Type B pancreatic cell (in vitro differentiated cells): ENCODE measurements at regions not wholly inside any gene's neighbourhood (a gene's known extent, or its start where the extent isn't known, plus 50 kb on each side); places are given as distances from the start of the nearest gene placed in this dataset.

Experiments used
- DNase-seq: peaks from one replicate; pipeline ENCODE4 v3.0.0; 2021; ENCODE audit warnings: mixed read lengths; ENCODE audit not compliant: unreplicated experiment; ENCODE audit errors: extremely low spot score
- H3K27ac Mint-ChIP-seq: 2 replicates; pipeline ENCODE4 v1.8.0; 2021; ENCODE audit warnings: mild to moderate bottlenecking, mixed read lengths
- H3K27me3 Mint-ChIP-seq: 2 replicates; pipeline ENCODE4 v1.8.0; 2021; ENCODE audit warnings: mixed read lengths
- H3K36me3 Mint-ChIP-seq: 2 replicates; pipeline ENCODE4 v1.8.0; 2021; ENCODE audit warnings: mixed read lengths
- H3K4me1 Mint-ChIP-seq: one replicate; pipeline ENCODE4 v1.8.0; 2021; ENCODE audit warnings: mixed read lengths; ENCODE audit not compliant: unreplicated experiment
- H3K4me3 Mint-ChIP-seq: 2 replicates; pipeline ENCODE4 v1.8.0; 2021; ENCODE audit warnings: mild to moderate bottlenecking, mixed read lengths
- H3K9me3 Mint-ChIP-seq: 2 replicates; pipeline ENCODE4 v1.8.0; 2021; ENCODE audit warnings: mixed read lengths
- CTCF ChIP-seq: fragments of 200-600 bp; sonication (generic); conservative IDR thresholded peaks from 2 replicates; pipeline ENCODE4 v1.5.0; 2021; ENCODE audit warnings: antibody characterized with exemption, mild to moderate bottlenecking

- Mint-ChIP-seq H3K27me3 (peaks cover 3% of the 10 kb centered on the region), H3K4me3 (no peak overlapping the region), H3K27ac (no peak overlapping the region), H3K36me3 (no peaks in the 10 kb centered on the region), H3K9me3 (no peaks in the 10 kb centered on the region), H3K4me1 (no peaks in the 10 kb centered on the region)
- DNase-seq, result no peak
- TF ChIP-seq CTCF, result no peak
Observed at GRCh38 chr4:82076809-82077208, 297.0 kb downstream of the HNRNPD start.

GRCh38 chr4:82076359-82076758 is 297.4 kb downstream of the HNRNPD start:
- Mint-ChIP-seq H3K27ac (no peak overlapping the region), H3K9me3 (no peaks in the 10 kb centered on the region), H3K27me3 (peaks cover 3% of the 10 kb centered on the region), H3K36me3 (no peaks in the 10 kb centered on the region), H3K4me1 (no peaks in the 10 kb centered on the region), H3K4me3 (no peak overlapping the region)
- no peak for DNase-seq
- TF ChIP-seq CTCF, result no peak

- H3K4me3 Mint-ChIP-seq, result no peak overlapping the region
- H3K36me3 Mint-ChIP-seq, result no peaks in the 10 kb centered on the region
- H3K27me3 Mint-ChIP-seq, result peaks cover 2% of the 10 kb centered on the region
- no peaks in the 10 kb centered on the region for H3K4me1 Mint-ChIP-seq
- H3K9me3 Mint-ChIP-seq, result no peaks in the 10 kb centered on the region
- no peak for DNase-seq
- no peak overlapping the region for H3K27ac Mint-ChIP-seq
- no peak for TF ChIP-seq CTCF
Observed at GRCh38 chr4:82071951-82072350, 301.8 kb downstream of the HNRNPD start.

GRCh38 chr4:82069883-82070638 is 303.7 kb downstream of the HNRNPD start:
- Mint-ChIP-seq H3K4me1 (no peaks in the 10 kb centered on the region), H3K27ac (no peak overlapping the region), H3K36me3 (no peaks in the 10 kb centered on the region), H3K27me3 (peaks cover 2% of the 10 kb centered on the region), H3K9me3 (no peaks in the 10 kb centered on the region), H3K4me3 (no peak overlapping the region)
- no peak for DNase-seq
- no peak for TF ChIP-seq CTCF

- Mint-ChIP-seq H3K27me3 (peaks cover 20% of the 10 kb centered on the region), H3K4me1 (peaks cover 1% of the 10 kb centered on the region), H3K27ac (no peak overlapping the region), H3K36me3 (no peaks in the 10 kb centered on the region), H3K4me3 (no peak overlapping the region), H3K9me3 (no peaks in the 10 kb centered on the region)
- DNase-seq, result no peak
- no peak for TF ChIP-seq CTCF
Observed at GRCh38 chr4:82063017-82063416, 310.8 kb downstream of the HNRNPD start.
